GM12878 (cell line): ENCODE measurements at regions not wholly inside any gene's neighbourhood (a gene's known extent, or its start where the extent isn't known, plus 50 kb on each side); places are given as distances from the start of the nearest gene placed in this dataset.

ENCODE experiments used
- ATAC-seq: fragments of 200-7000 bp; cut with Tn5 transposase; 3 replicates; pipeline ENCODE4 v1.9.1; 2020; ENCODE audit warnings: mild to moderate bottlenecking, moderate library complexity
- BruUV-seq: library from RNA; stranded (reverse); fragments of 400-500 nt; replicated peaks from 2 replicates; lab custom pipeline; 2021; lab: Mats Ljungman, UMichigan
- CTCF ChIA-PET: fragments of 300-600 bp; sonication (Branson Sonifier 250); formaldehyde crosslinking; extraction: SDS; loops from one replicate; lab custom pipeline; 2021; ENCODE audit warnings: inconsistent platforms; lab: Yijun Ruan, JAX
- POLR2A ChIA-PET: fragments of 350-600 bp; formaldehyde crosslinking; extraction: SDS; loops from one replicate; lab custom pipeline; 2021; ENCODE audit warnings: inconsistent platforms; lab: Charles Lee
- RAD21 ChIA-PET: fragments of 300-600 bp; sonication (Branson Sonifier 250); formaldehyde crosslinking; loops from one replicate; lab custom pipeline; 2023; ENCODE audit warnings: antibody characterized with exemption; ENCODE audit not compliant: unreplicated experiment; lab: Charles Lee
- SMC1A ChIA-PET: fragments of 300-600 bp; sonication (Branson Sonifier 250); formaldehyde crosslinking; loops from one replicate; lab custom pipeline; 2023; ENCODE audit not compliant: unreplicated experiment, uncharacterized antibody; lab: Charles Lee
- DNase-seq: peaks from one replicate; pipeline ENCODE4 v3.0.0-alpha.2; 2011; ENCODE audit warnings: low read depth, low spot score
- FAIRE-seq: peaks from 3 replicates; lab custom pipeline; 2011; peaks lifted over from hg19 to GRCh38; lab: Jason Lieb, UNC
- H2AFZ ChIP-seq: 2 replicates; pipeline ENCODE4 v1.6.0; 2011; ENCODE audit warnings: low read depth, low read length, control low read depth; ENCODE audit not compliant: control insufficient read depth
- H3K27ac ChIP-seq: 2 replicates; pipeline ENCODE4 v1.5.1; 2011; ENCODE audit warnings: control low read depth; ENCODE audit not compliant: control insufficient read depth, insufficient read depth
- H3K27me3 ChIP-seq, 2 experiments: replicated peaks in 1 of 2; 2 replicates each; pipeline versions ENCODE4 v1.6.0 to v1.6.1; 2011; ENCODE audit warnings: low read length in 1 of 2; ENCODE audit not compliant: control insufficient read depth in 2 of 2, insufficient read depth in 2 of 2
- H3K36me3 ChIP-seq, 2 experiments: 2 replicates each; pipeline ENCODE4 v1.5.1; 2011; ENCODE audit warnings: low read length in 1 of 2; ENCODE audit not compliant: control insufficient read depth in 2 of 2, insufficient read depth in 2 of 2
- H3K4me1 ChIP-seq: 2 replicates; pipeline ENCODE4 v1.6.1; 2011; ENCODE audit warnings: mild to moderate bottlenecking, low read length, moderate library complexity, mixed read lengths; ENCODE audit not compliant: control insufficient read depth, insufficient read depth
- H3K4me2 ChIP-seq: 2 replicates; pipeline ENCODE4 v1.6.0; 2011; ENCODE audit warnings: control low read depth; ENCODE audit not compliant: control insufficient read depth, insufficient read depth
- H3K4me3 ChIP-seq: fragments of 200-600 bp; sonication (generic); 2 replicates; pipeline ENCODE4 v1.5.1; 2016
- H3K79me2 ChIP-seq: 2 replicates; pipeline ENCODE4 v1.6.0; 2011; ENCODE audit warnings: low read length; ENCODE audit not compliant: control insufficient read depth, insufficient read depth
- H3K9ac ChIP-seq: 2 replicates; pipeline ENCODE4 v1.8.0; 2011; ENCODE audit warnings: low read length, control low read depth, mixed read lengths; ENCODE audit not compliant: control insufficient read depth, insufficient read depth
- H3K9me3 ChIP-seq: replicated peaks from 3 replicates; pipeline ENCODE4 v1.5.1; 2011; ENCODE audit warnings: mild to moderate bottlenecking, low read length; ENCODE audit not compliant: control insufficient read depth, insufficient read depth
- H4K20me1 ChIP-seq: 2 replicates; pipeline ENCODE4 v1.6.0; 2011; ENCODE audit not compliant: control insufficient read depth, insufficient read depth
- CBX5 ChIP-seq: sonication (generic); IDR thresholded peaks from 2 replicates; pipeline ENCODE4 v1.6.1; 2016; ENCODE audit warnings: low read depth, moderate library complexity, mild to moderate bottlenecking, inconsistent platforms
- CHD4 ChIP-seq: fragments of 200-600 bp; sonication (generic); IDR thresholded peaks from 2 replicates; pipeline ENCODE4 v1.6.1; 2016; ENCODE audit warnings: mild to moderate bottlenecking
- HDAC2 ChIP-seq: fragments of 200-600 bp; sonication (generic); IDR thresholded peaks from 2 replicates; pipeline ENCODE4 v1.6.1; 2017
- MEF2B ChIP-seq: fragments of 450-650 bp; IDR thresholded peaks from 2 replicates; pipeline ENCODE4 v1.6.1; 2018; ENCODE audit warnings: mild to moderate bottlenecking, moderate library complexity; ENCODE audit not compliant: partially characterized antibody, poor library complexity, severe bottlenecking
- MXI1 ChIP-seq: fragments of 150-350 bp; IDR thresholded peaks from 2 replicates; pipeline ENCODE4 v1.6.1; 2011; ENCODE audit warnings: low read depth, mild to moderate bottlenecking, inconsistent platforms, low read length, improper control_type of control experiment
- NRF1 ChIP-seq: conservative IDR thresholded peaks from 2 replicates; pipeline ENCODE4 v1.6.1; 2011; ENCODE audit warnings: mild to moderate bottlenecking, low read depth, low read length, improper control_type of control experiment
- RAD51 ChIP-seq: fragments of 450-650 bp; IDR thresholded peaks from 2 replicates; pipeline ENCODE4 v1.6.1; 2016; ENCODE audit warnings: moderate library complexity, mild to moderate bottlenecking, inconsistent platforms
- RBBP5 ChIP-seq: fragments of 200-600 bp; sonication (generic); conservative IDR thresholded peaks from 2 replicates; pipeline ENCODE4 v1.6.1; 2016
- SUPT20H ChIP-seq: IDR thresholded peaks from 2 replicates; pipeline ENCODE4 v1.6.1; 2011; ENCODE audit warnings: low read depth, mild to moderate bottlenecking, low read length, moderate library complexity, borderline replicate concordance; ENCODE audit not compliant: control insufficient read depth
- WRNIP1 ChIP-seq: IDR thresholded peaks from 2 replicates; pipeline ENCODE4 v1.6.1; 2011; ENCODE audit warnings: low read depth, low read length, improper control_type of control experiment, borderline replicate concordance
- ZNF217 ChIP-seq: fragments of 450-650 bp; IDR thresholded peaks from 2 replicates; pipeline ENCODE4 v1.6.1; 2017; ENCODE audit warnings: antibody characterized with exemption, mild to moderate bottlenecking
- ZNF622 ChIP-seq: fragments of 450-650 bp; IDR thresholded peaks from 2 replicates; pipeline ENCODE4 v1.6.1; 2017; ENCODE audit warnings: mild to moderate bottlenecking, inconsistent platforms
- WGBS: methylation state at CpG from one replicate; pipeline ENCODE4 v1.1.6; 2016; ENCODE audit warnings: low lambda C conversion rate; ENCODE audit not compliant: insufficient replicate concordance, insufficient coverage; ENCODE audit errors: missing lambda C conversion rate; 5-methylcytosine and 5-hydroxymethylcytosine counted together
- in situ Hi-C: fragments of 300-500 bp; cut with MboI; formaldehyde crosslinking; loops from 9 replicates; pipeline ENCODE4 v1.14.3; 2018; ENCODE audit warnings: mixed read lengths
- intact Hi-C: fragments of 100-400 bp; cut with micrococcal nuclease; formaldehyde crosslinking; loops from one replicate; pipeline ENCODE4 v1.14.2; 2022; ENCODE audit not compliant: unreplicated experiment
- TF ChIP-seq, protein P1 (sequence below): fragments of 450-650 bp; IDR thresholded peaks from 2 replicates; pipeline ENCODE4 v1.6.1; 2018; ENCODE audit warnings: borderline replicate concordance, mild to moderate bottlenecking; ENCODE audit not compliant: partially characterized antibody
- TF ChIP-seq, protein P2 (sequence below): fragments of 150-350 bp; IDR thresholded peaks from 2 replicates; pipeline ENCODE4 v1.6.1; 2016; ENCODE audit warnings: low read depth, low read length
- TF ChIP-seq, protein P3 (sequence below): IDR thresholded peaks from 2 replicates; pipeline ENCODE4 v1.6.1; 2011; ENCODE audit warnings: low read depth, mild to moderate bottlenecking, low read length, moderate library complexity, borderline replicate concordance; ENCODE audit errors: extremely low read depth

DNA sequence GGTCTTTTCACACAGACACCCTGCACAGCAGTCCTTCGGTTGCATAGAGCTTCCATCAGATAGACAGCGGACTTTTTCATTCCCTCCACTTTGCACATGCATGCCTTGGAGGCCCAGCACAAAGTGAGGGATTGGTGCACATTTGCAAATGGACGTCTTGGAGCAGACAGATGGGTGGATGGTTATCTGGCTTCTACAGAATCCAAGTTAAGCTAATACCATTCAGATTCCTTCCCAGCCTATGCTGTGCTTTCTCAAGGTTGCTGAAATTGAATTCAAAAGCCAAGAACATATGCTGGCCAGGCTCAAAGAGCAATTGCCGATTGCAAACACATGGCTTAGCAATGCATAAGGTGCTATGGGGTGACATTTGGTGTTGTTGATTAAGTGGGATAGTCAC is 186.4 kb downstream of the VAPA start:
- POLR2A ChIA-PET = no interaction called here
- Histone ChIP-seq H3K36me3 (no peaks in the 10 kb centered on the region), H3K4me3 (no peak overlapping the region), H3K27me3 (no peaks in the 10 kb centered on the region; a peak in 2 of 4 replicates)
- in situ Hi-C loops = no loop called here
- CTCF ChIA-PET = no interaction called here
- no TSS peak for BruUV-seq
- SMC1A ChIA-PET = no interaction called here
- no peak for TF ChIP-seq NRF1
- TF ChIP-seq WRNIP1 = no peak
- no peak for TF ChIP-seq CHD4
- TF ChIP-seq ZNF217 = no peak
- TF ChIP-seq, protein P1, sequence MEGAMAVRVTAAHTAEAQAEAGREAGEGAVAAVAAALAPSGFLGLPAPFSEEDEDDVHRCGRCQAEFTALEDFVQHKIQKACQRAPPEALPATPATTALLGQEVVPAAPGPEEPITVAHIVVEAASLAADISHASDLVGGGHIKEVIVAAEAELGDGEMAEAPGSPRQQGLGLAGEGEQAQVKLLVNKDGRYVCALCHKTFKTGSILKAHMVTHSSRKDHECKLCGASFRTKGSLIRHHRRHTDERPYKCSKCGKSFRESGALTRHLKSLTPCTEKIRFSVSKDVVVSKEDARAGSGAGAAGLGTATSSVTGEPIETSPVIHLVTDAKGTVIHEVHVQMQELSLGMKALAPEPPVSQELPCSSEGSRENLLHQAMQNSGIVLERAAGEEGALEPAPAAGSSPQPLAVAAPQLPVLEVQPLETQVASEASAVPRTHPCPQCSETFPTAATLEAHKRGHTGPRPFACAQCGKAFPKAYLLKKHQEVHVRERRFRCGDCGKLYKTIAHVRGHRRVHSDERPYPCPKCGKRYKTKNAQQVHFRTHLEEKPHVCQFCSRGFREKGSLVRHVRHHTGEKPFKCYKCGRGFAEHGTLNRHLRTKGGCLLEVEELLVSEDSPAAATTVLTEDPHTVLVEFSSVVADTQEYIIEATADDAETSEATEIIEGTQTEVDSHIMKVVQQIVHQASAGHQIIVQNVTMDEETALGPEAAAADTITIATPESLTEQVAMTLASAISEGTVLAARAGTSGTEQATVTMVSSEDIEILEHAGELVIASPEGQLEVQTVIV = no peak
- no peak for TF ChIP-seq HDAC2
- TF ChIP-seq SUPT20H = no peak
- TF ChIP-seq, protein P2, sequence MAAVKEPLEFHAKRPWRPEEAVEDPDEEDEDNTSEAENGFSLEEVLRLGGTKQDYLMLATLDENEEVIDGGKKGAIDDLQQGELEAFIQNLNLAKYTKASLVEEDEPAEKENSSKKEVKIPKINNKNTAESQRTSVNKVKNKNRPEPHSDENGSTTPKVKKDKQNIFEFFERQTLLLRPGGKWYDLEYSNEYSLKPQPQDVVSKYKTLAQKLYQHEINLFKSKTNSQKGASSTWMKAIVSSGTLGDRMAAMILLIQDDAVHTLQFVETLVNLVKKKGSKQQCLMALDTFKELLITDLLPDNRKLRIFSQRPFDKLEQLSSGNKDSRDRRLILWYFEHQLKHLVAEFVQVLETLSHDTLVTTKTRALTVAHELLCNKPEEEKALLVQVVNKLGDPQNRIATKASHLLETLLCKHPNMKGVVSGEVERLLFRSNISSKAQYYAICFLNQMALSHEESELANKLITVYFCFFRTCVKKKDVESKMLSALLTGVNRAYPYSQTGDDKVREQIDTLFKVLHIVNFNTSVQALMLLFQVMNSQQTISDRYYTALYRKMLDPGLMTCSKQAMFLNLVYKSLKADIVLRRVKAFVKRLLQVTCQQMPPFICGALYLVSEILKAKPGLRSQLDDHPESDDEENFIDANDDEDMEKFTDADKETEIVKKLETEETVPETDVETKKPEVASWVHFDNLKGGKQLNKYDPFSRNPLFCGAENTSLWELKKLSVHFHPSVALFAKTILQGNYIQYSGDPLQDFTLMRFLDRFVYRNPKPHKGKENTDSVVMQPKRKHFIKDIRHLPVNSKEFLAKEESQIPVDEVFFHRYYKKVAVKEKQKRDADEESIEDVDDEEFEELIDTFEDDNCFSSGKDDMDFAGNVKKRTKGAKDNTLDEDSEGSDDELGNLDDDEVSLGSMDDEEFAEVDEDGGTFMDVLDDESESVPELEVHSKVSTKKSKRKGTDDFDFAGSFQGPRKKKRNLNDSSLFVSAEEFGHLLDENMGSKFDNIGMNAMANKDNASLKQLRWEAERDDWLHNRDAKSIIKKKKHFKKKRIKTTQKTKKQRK = no peak
- no peak for TF ChIP-seq RBBP5
- no peak for TF ChIP-seq ZNF622
- TF ChIP-seq CBX5 = no peak
- no peak for TF ChIP-seq MEF2B
- TF ChIP-seq MXI1 = no peak
- no peak for TF ChIP-seq RAD51
- TF ChIP-seq, protein P3, sequence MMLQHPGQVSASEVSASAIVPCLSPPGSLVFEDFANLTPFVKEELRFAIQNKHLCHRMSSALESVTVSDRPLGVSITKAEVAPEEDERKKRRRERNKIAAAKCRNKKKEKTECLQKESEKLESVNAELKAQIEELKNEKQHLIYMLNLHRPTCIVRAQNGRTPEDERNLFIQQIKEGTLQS = no peak
- TF ChIP-seq, all 136 proteins: peak for 0
- no peak overlapping the region for H3K27ac ChIP-seq
- intact Hi-C loops = no loop called here
- H3K4me1 ChIP-seq = no peaks in the 10 kb centered on the region
- no peak for FAIRE-seq
- H3K79me2 ChIP-seq = no peaks in the 10 kb centered on the region
- ATAC-seq = no peak
- H2AFZ ChIP-seq = no peak overlapping the region
- DNase-seq = no peak
- 25% methylated on average over 4 of the region's 4 CpGs for WGBS
- H3K9me3 ChIP-seq = no peaks in the 10 kb centered on the region
- RAD21 ChIA-PET = no interaction called here
- no peaks in the 10 kb centered on the region for H4K20me1 ChIP-seq
- H3K4me2 ChIP-seq = no peak overlapping the region
- H3K9ac ChIP-seq = no peak overlapping the region
